Suprapubic skin (tissue), 4 donors: ENCODE measurements at regions not wholly inside any gene's neighbourhood (a gene's known extent, or its start where the extent isn't known, plus 50 kb on each side); places are given as distances from the start of the nearest gene placed in this dataset.

Experiments
- POLR2A ChIP-seq, 2 donors: fragments of 450-650 bp; IDR thresholded peaks; one replicate each; pipeline ENCODE4 v1.6.1; 2017; ENCODE audit warnings: antibody characterized with exemption in 2 of 2, mild to moderate bottlenecking in 2 of 2, moderate library complexity in 2 of 2
- POLR2AphosphoS5 ChIP-seq, 3 donors: sonication (generic); formaldehyde crosslinking; IDR thresholded peaks; one replicate each; pipeline ENCODE4 v1.6.1; 2017; ENCODE audit warnings: antibody characterized with exemption in 3 of 3
- TF ChIP-seq, protein P1 (sequence below), 2 donors: fragments of 200-600 bp in 1 of 2; fragments of 450-650 bp in 1 of 2; sonication (generic) in 1 of 2; IDR thresholded peaks; one replicate each; pipeline ENCODE4 v1.5.1; 2016 to 2019; ENCODE audit warnings: antibody characterized with exemption in 2 of 2, mild to moderate bottlenecking in 1 of 2, moderate library complexity in 1 of 2

DNA sequence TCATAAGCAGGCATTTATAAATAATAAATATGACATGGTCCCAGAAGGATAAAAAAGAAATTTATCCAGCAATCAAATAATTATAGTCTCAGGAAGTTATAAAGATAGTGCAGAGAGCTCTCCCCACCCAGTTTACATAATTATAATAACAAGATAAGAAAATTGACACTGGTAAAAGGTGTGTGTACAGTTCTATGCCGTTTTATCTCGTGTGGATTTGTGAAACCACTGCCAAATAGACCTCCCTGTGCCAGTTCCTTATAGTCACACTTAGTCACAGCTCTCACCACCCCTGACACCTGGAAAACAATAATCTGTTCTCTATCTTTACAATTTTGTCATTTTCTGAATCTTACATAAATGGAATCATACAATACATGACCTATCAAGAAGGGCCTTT lies 320.1 kb downstream of the KBTBD8 start:
- TF ChIP-seq, protein P1, sequence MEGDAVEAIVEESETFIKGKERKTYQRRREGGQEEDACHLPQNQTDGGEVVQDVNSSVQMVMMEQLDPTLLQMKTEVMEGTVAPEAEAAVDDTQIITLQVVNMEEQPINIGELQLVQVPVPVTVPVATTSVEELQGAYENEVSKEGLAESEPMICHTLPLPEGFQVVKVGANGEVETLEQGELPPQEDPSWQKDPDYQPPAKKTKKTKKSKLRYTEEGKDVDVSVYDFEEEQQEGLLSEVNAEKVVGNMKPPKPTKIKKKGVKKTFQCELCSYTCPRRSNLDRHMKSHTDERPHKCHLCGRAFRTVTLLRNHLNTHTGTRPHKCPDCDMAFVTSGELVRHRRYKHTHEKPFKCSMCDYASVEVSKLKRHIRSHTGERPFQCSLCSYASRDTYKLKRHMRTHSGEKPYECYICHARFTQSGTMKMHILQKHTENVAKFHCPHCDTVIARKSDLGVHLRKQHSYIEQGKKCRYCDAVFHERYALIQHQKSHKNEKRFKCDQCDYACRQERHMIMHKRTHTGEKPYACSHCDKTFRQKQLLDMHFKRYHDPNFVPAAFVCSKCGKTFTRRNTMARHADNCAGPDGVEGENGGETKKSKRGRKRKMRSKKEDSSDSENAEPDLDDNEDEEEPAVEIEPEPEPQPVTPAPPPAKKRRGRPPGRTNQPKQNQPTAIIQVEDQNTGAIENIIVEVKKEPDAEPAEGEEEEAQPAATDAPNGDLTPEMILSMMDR (IDR thresholded peaks at IDR 0.05) = no peak
- TF ChIP-seq POLR2A (IDR thresholded peaks at IDR 0.05) = no peak
- TF ChIP-seq POLR2AphosphoS5 (IDR thresholded peaks at IDR 0.05) = no peak
